ENCODE measurements at regions not wholly inside any gene's neighbourhood (a gene's known extent, or its start where the extent isn't known, plus 50 kb on each side); places are given as distances from the start of the nearest gene placed in this dataset.
"Not testable (repeated sequence)": the region's sequence is repeated elsewhere in the genome, so short reads cannot be mapped to it uniquely, and the experiment has no call there.

DNA sequence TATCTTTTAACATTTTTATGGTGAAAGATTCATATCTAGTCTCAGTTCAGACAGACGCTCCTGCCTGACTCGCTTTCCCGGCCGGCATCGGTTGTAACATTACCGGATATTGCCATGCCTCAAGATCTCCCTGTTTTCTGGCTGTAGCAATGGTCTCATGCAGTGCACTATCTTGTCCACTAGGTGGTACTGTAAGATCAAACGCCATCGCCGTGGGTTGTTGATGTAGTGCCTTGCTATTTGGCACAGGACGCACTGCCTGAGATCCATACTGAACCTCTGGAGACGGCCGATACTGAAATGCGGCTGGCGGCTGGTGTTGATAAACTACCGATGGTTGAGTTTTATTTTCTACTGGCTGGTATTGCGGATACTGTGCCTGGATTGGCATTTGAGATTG lies 75.9 kb upstream of the ZNF195 start:
- not testable (repeated sequence) for H3K4me1 ChIP-seq, H3K9me3 ChIP-seq, H3K27me3 ChIP-seq, H3K36me3 ChIP-seq, H3K27ac ChIP-seq
- peak in 2 of 3 donors; percentile 42 to 75 for DNase-seq
- peak overlapping the region in 1 of 4 donors; percentile 37 for H3K4me3 ChIP-seq
- TF ChIP-seq, protein P1, sequence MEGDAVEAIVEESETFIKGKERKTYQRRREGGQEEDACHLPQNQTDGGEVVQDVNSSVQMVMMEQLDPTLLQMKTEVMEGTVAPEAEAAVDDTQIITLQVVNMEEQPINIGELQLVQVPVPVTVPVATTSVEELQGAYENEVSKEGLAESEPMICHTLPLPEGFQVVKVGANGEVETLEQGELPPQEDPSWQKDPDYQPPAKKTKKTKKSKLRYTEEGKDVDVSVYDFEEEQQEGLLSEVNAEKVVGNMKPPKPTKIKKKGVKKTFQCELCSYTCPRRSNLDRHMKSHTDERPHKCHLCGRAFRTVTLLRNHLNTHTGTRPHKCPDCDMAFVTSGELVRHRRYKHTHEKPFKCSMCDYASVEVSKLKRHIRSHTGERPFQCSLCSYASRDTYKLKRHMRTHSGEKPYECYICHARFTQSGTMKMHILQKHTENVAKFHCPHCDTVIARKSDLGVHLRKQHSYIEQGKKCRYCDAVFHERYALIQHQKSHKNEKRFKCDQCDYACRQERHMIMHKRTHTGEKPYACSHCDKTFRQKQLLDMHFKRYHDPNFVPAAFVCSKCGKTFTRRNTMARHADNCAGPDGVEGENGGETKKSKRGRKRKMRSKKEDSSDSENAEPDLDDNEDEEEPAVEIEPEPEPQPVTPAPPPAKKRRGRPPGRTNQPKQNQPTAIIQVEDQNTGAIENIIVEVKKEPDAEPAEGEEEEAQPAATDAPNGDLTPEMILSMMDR (IDR thresholded peaks at IDR 0.05): peak; percentile 57 to 86 (median 75)

- H3K36me3 ChIP-seq, DNase-seq, H3K27me3 ChIP-seq, H3K27ac ChIP-seq, H3K4me1 ChIP-seq, H3K9me3 ChIP-seq, H3K4me3 ChIP-seq: not testable (repeated sequence)
Measured at GRCh38 chr11:3453596-3454256, 74.8 kb upstream of the ZNF195 start.

- DNase-seq, H3K36me3 ChIP-seq, H3K4me1 ChIP-seq, H3K27ac ChIP-seq, H3K4me3 ChIP-seq, H3K9me3 ChIP-seq, H3K27me3 ChIP-seq: not testable (repeated sequence)
Measured at GRCh38 chr11:3450822-3451221, 71.9 kb upstream of the ZNF195 start.

GRCh38 chr11:3445535-3445934 lies 66.6 kb upstream of the ZNF195 start:
- H3K27me3 ChIP-seq, H3K27ac ChIP-seq, H3K36me3 ChIP-seq, DNase-seq, H3K4me1 ChIP-seq, H3K4me3 ChIP-seq, H3K9me3 ChIP-seq: not testable (repeated sequence)

- H3K4me3 ChIP-seq: not testable (repeated sequence)
Measured at GRCh38 chr11:3444420-3444744, 65.4 kb upstream of the ZNF195 start.

DNA sequence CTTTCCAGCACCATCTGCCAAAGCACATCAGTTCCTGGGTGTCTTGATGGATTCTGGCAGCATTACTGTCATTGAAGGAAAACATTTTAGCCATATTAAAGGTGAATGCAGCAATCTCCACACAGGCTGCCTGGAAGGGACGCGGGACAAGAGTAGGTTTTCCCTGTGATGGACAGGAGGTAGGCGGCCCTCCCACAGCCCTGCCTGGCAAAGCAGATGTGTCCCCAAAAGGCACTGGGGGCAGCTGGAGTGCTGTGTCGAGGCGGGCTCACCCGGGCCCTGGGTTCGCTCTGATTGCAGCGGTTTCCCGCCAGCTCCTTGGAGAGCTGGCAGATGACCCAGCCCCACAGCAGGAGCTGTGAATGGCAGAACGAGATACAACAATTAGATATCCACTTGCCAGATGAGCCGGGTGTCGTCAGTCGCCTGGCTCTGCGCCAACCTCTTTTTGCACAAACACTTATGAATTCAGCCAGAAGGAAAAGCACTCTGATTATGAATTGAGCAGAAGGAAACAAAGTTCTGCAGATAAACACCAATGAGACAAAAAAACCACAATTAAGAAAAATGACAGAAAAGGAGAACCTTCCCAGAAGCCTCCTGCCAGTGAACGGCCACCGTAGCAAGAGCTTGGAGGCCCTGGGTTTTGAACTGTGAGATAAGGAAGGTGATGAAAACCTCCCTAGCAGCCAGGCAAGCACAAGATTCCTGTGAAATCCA lies 64.9 kb upstream of the ZNF195 start:
- not testable (repeated sequence) for H3K9me3 ChIP-seq, DNase-seq, H3K27ac ChIP-seq, H3K4me3 ChIP-seq, H3K27me3 ChIP-seq, H3K4me1 ChIP-seq, H3K36me3 ChIP-seq

More at GRCh38 chr11:3444420-3444744, 65.4 kb upstream of the ZNF195 start:
- H3K4me1 ChIP-seq, H3K27me3 ChIP-seq, DNase-seq, H3K9me3 ChIP-seq, H3K27ac ChIP-seq, H3K36me3 ChIP-seq: not testable (repeated sequence)

DNA sequence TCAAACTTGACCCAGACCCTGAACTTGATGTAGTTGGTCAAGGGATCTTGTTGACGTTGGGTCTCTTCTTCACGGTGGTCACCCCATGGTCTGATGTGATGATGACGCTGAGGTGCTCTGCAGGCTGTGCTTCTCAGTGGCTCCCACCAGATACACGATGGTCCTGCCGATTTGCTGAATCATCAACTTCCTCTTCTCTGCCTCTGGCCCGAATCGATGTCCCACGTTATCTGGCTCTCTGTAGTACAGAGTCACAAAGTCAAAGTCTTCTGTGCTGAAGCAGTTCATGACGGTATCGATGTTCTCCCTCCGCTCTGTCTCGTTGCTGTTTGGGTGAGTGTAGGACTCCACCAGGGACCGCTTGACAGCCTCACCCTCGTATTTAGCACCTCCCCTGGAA lies 58.5 kb upstream of the ZNF195 start:
- not testable (repeated sequence) for H3K27me3 ChIP-seq, H3K36me3 ChIP-seq, H3K27ac ChIP-seq, H3K9me3 ChIP-seq, H3K4me1 ChIP-seq, H3K4me3 ChIP-seq, DNase-seq

DNA sequence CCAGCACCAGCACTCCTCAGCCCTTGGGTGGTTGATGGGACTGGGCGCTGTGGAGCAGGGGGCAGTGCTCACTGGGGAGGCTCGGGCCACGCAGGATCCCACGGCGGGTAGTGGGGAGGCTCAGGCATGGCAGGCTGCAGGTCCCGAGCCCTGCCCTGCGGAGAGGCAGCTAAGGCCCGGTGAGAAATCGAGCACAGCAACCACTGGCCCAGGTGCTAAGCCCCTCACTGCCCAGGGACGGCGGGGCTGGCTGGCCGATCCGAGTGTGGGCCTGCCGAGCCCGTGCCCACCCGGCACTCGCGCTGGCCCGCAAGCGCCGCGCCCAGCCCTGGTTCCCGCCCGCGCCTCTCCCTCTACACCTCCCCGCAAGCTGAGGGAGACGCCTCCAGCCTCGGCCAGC lies 56.0 kb upstream of the ZNF195 start:
- no peak overlapping the region for H3K4me3 ChIP-seq
- no peaks in the 10 kb centered on the region for H3K4me1 ChIP-seq
- no peak overlapping the region for H3K27ac ChIP-seq
- no peaks in the 10 kb centered on the region for H3K27me3 ChIP-seq
- no peaks in the 10 kb centered on the region for H3K36me3 ChIP-seq
- no peaks in the 10 kb centered on the region for H3K9me3 ChIP-seq
- TF ChIP-seq, protein P1 (IDR thresholded peaks at IDR 0.05): no peak
- no peak for TF ChIP-seq POLR2A (IDR thresholded peaks at IDR 0.05)
- DNase-seq: no peak

- DNase-seq, H3K4me3 ChIP-seq, H3K27ac ChIP-seq, H3K36me3 ChIP-seq, H3K9me3 ChIP-seq, H3K27me3 ChIP-seq, H3K4me1 ChIP-seq: not testable (repeated sequence)
Measured at GRCh38 chr11:3429191-3429590, 50.2 kb upstream of the ZNF195 start.

Small RNAs in the stretch of these regions (small RNA-seq; reads per million reads assigned to genes)
- gene SNRPCP5: 0 reads per million in 2 donors

Measured in Peyer's patch (tissue), 4 donors.